Activated CD4-positive, alpha-beta memory T cell treated with anti-CD3 and anti-CD28 coated beads for 36 hours (primary cell): ENCODE measurements at regions not wholly inside any gene's neighbourhood (a gene's known extent, or its start where the extent isn't known, plus 50 kb on each side); places are given as distances from the start of the nearest gene placed in this dataset.
"Not testable (repeated sequence)": the region's sequence is repeated elsewhere in the genome, so short reads cannot be mapped to it uniquely, and the experiment has no call there.

Source experiments
- CTCF ChIA-PET: fragments of 350-600 bp; sonication (Branson Sonifier 250); formaldehyde crosslinking; loops from one replicate; lab custom pipeline; 2021; ENCODE audit warnings: antibody characterized with exemption, inconsistent platforms; lab: Charles Lee
- POLR2A ChIA-PET: fragments of 350-600 bp; sonication (Branson Sonifier 250); formaldehyde crosslinking; loops from one replicate; lab custom pipeline; 2021; ENCODE audit warnings: antibody characterized with exemption; lab: Charles Lee
- DNase-seq: peaks from one replicate; pipeline ENCODE4 v3.0.0-alpha.2; 2020
- H3K27ac Mint-ChIP-seq: one replicate; pipeline ENCODE4 v1.8.0; 2021; ENCODE audit warnings: mixed read lengths
- H3K27me3 Mint-ChIP-seq: one replicate; pipeline ENCODE4 v1.8.0; 2021; ENCODE audit warnings: mixed read lengths
- H3K36me3 Mint-ChIP-seq: one replicate; pipeline ENCODE4 v1.8.0; 2021; ENCODE audit warnings: mixed read lengths
- H3K4me1 Mint-ChIP-seq: one replicate; pipeline ENCODE4 v1.8.0; 2021; ENCODE audit warnings: low read depth, mixed read lengths
- H3K4me3 Mint-ChIP-seq: one replicate; pipeline ENCODE4 v1.8.0; 2021; ENCODE audit warnings: mild to moderate bottlenecking, mixed read lengths
- H3K9me3 Mint-ChIP-seq: one replicate; pipeline ENCODE4 v1.8.0; 2021; ENCODE audit warnings: mixed read lengths
- intact Hi-C: fragments of 100-400 bp; cut with micrococcal nuclease; formaldehyde crosslinking; loops from one replicate; pipeline ENCODE4 v1.15.1; 2023

DNA sequence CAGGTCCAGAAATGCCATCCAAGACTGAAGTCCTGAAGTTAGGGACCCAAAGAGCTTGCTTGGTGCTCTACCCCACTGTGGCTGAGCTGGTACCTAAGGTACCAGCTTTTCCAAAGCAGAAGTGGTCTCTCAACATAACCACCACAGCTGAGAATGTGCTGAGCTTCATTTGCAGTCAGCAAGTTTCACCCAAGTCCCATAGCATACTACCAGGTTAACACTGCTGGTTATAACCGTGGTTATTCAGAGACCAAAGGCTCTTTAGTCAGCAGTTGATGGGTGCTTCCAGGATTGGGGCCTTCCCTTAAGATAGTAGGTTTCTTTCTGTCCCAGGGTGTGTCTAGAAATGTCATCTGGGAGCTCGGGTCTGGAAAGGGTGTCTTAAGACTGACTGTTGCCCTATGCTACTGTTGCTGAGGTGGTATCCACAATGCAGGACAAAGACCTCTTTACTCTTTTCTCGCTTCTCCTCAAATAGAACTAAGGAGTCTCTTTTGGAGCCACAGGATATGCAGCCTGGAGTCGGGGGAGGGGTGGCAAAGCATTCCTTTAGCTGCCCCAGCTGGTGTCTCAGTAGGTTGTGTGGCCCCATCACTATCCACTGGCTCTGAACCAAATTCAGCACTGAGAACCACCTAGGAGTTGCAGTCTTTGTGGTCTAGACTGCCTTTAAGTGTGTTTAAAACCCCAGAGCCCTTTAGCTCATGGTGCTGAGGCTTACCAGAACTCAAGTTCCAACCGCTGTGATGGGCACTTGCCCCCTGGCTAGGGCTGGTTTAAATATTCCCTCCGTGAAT lies 354.9 kb upstream of the SEMA3C start:
- H3K27me3 Mint-ChIP-seq = no peaks in the 10 kb centered on the region
- no peak overlapping the region for H3K4me3 Mint-ChIP-seq
- DNase-seq = no peak
- H3K9me3 Mint-ChIP-seq = peaks cover 29% of the 10 kb centered on the region
- CTCF ChIA-PET = no interaction called here
- H3K36me3 Mint-ChIP-seq = no peaks in the 10 kb centered on the region
- intact Hi-C loops = no loop called here
- no peaks in the 10 kb centered on the region for H3K4me1 Mint-ChIP-seq
- H3K27ac Mint-ChIP-seq = no peak overlapping the region
- POLR2A ChIA-PET = no interaction called here

DNA sequence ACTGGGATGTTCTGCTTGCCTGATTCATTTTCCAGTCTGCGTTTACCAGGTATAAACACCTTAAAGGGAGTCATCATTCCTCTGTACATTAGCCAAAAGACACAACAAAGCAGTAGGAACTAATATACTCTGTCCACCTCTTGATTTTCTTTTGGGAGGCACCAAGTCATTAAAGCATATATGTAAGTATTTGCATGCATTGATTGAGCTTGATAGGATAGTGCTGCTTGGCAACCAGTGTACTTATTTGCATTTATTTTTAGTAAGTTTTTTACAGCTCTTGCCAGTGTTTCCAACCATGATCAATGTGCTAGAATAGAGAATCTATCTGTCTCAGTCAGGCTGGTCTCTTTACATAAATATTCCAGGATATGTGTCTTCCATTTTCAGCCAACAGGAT lies 353.3 kb upstream of the SEMA3C start:
- Mint-ChIP-seq H3K4me3 (no peak overlapping the region), H3K36me3 (no peaks in the 10 kb centered on the region), H3K4me1 (no peaks in the 10 kb centered on the region), H3K27me3 (no peaks in the 10 kb centered on the region), H3K27ac (no peak overlapping the region), H3K9me3 (peaks cover 24% of the 10 kb centered on the region)
- POLR2A ChIA-PET = no interaction called here
- intact Hi-C loops = no loop called here
- CTCF ChIA-PET = no interaction called here
- DNase-seq = no peak

DNA sequence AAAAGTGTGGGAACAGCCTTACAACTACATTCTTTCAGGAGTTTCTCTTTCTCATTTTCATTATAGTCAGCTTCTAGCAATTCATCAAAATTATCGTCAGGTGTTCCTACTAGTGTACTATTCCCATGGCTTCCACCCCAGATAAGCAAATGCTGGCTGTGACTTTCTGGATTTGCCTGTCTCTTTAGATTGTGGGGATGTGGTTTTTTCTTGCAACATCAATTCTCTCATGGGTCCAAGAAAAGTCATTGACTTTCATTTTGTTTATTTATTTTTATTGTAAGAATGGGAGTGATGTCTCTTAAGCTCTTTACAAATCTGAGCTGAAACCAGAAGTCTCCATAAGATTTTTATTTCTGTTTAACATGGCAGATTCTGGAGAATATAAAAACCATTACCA lies 349.7 kb upstream of the SEMA3C start:
- H3K4me3 Mint-ChIP-seq = no peak overlapping the region
- H3K27me3 Mint-ChIP-seq = no peaks in the 10 kb centered on the region
- peaks cover 5% of the 10 kb centered on the region for H3K9me3 Mint-ChIP-seq
- no peak for DNase-seq
- no peaks in the 10 kb centered on the region for H3K4me1 Mint-ChIP-seq
- H3K27ac Mint-ChIP-seq = no peak overlapping the region
- ChIA-PET POLR2A (no interaction called here), CTCF (no interaction called here)
- intact Hi-C loops = no loop called here
- H3K36me3 Mint-ChIP-seq = no peaks in the 10 kb centered on the region

DNA sequence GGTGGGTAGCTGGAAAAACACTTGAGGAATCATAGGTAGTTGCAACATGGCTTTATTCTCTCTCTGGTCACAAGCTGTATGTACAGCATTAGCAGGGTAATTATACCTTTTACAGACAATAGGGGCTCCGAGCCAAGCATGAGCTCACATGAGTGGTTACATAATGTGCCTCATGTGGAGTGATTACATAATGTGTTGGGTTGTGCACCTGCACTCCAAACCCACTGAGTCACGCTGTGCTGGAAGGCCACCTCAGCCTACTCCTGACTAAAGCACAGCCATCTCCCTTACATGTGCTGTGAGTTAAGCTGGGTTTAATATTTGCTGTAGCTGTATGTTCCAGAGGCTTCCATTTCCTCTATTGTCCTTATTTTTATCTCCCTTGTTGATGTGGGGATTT lies 348.7 kb upstream of the SEMA3C start:
- intact Hi-C loops = no loop called here
- ChIA-PET CTCF (no interaction called here), POLR2A (no interaction called here)
- no peak overlapping the region for H3K27ac Mint-ChIP-seq
- no peaks in the 10 kb centered on the region for H3K27me3 Mint-ChIP-seq
- no peak overlapping the region for H3K4me3 Mint-ChIP-seq
- peaks cover 5% of the 10 kb centered on the region for H3K9me3 Mint-ChIP-seq
- no peak for DNase-seq
- no peaks in the 10 kb centered on the region for H3K4me1 Mint-ChIP-seq
- H3K36me3 Mint-ChIP-seq = no peaks in the 10 kb centered on the region

DNA sequence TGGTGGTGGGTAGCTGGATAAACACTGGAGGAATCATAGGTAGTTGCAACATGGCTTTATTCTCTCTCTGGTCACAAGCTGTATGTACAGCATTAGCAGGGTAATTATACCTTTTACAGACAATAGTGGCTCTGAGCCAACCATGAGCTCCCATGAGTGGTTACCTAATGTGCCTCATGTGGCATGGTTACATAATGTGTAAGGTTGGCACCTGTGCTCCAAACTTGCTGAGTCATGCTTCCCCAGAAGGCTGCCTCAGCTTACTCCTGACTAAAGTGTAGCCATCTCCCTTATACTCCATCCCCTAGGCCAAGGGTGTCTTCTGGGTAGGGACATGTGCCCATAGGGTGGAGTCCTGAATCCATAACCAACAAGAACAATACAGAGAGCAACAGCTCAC lies 345.3 kb upstream of the SEMA3C start:
- DNase-seq = no peak
- Mint-ChIP-seq H3K9me3 (peaks cover 21% of the 10 kb centered on the region), H3K36me3 (no peaks in the 10 kb centered on the region), H3K27ac (no peak overlapping the region), H3K27me3 (no peaks in the 10 kb centered on the region), H3K4me1 (no peaks in the 10 kb centered on the region), H3K4me3 (no peak overlapping the region)
- POLR2A ChIA-PET = no interaction called here
- intact Hi-C loops = no loop called here
- CTCF ChIA-PET = no interaction called here

DNA sequence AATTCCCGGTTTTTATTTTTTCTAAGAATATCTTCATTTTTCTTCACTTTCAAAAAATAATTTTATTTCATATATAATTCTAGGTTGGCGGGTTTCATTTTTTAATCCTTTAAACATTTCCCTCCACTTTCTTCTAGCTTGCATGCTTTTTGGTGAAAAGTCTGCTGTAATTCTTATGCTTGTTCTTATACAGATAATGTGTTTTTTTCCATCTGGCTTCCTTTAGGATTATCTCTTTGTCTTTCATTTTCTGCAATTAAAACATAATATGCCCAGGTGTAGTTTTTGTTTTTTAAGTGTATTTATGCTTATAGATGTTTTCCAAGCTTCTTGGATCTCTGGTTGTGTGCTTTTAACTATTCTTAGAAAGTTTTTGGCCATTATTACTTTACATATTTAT lies 341.3 kb upstream of the SEMA3C start:
- Mint-ChIP-seq H3K4me3 (no peak overlapping the region), H3K36me3 (no peaks in the 10 kb centered on the region), H3K4me1 (no peaks in the 10 kb centered on the region), H3K9me3 (peaks cover 28% of the 10 kb centered on the region), H3K27me3 (no peaks in the 10 kb centered on the region), H3K27ac (no peak overlapping the region)
- POLR2A ChIA-PET = no interaction called here
- DNase-seq = no peak
- CTCF ChIA-PET = no interaction called here
- intact Hi-C loops = no loop called here

DNA sequence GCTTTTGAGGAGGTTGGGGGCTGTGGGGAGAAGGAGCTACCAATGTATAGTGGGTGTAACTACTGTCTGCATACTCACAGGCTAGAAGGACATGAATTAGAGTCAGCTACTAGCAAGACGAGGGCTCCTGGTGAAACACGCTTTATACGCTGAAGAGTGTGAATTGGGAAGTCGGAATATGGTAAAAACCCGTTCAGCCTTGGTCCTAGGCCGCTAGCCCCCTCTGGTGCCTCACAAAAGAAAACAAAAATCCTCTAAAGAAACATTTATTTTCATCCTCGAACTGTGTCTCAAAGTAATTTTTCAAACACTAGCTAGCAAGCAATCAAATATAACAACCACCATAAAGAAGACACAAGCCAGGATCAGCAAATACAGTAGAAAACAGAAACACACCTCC lies 338.1 kb upstream of the SEMA3C start:
- peaks cover 30% of the 10 kb centered on the region for H3K9me3 Mint-ChIP-seq
- H3K4me3 Mint-ChIP-seq = no peak overlapping the region
- H3K36me3 Mint-ChIP-seq = no peaks in the 10 kb centered on the region
- no peak for DNase-seq
- ChIA-PET POLR2A (no interaction called here), CTCF (no interaction called here)
- no peak overlapping the region for H3K27ac Mint-ChIP-seq
- no peaks in the 10 kb centered on the region for H3K4me1 Mint-ChIP-seq
- intact Hi-C loops = no loop called here
- H3K27me3 Mint-ChIP-seq = no peaks in the 10 kb centered on the region

DNA sequence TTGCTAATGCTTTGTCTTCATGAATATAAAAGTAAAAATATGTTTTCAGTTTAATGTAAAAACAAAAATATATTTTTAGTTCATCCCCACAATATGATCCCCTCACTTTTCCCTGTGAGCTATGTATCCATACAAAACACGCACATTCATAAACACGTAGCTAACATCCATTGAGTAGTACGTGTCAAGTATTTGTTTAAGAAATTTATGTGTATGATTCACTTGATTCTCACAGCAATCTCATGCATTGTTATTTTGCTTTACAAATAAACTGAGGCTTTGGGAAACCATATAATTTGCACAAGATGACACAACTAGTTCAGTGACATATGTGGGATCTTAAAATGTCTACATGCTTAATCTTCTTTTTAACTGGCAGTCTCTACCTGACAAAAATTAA lies 329.6 kb upstream of the SEMA3C start:
- ChIA-PET POLR2A (no interaction called here), CTCF (no interaction called here)
- peaks cover 12% of the 10 kb centered on the region for H3K9me3 Mint-ChIP-seq
- H3K36me3 Mint-ChIP-seq = no peaks in the 10 kb centered on the region
- intact Hi-C loops = no loop called here
- H3K27ac Mint-ChIP-seq = no peak overlapping the region
- no peaks in the 10 kb centered on the region for H3K27me3 Mint-ChIP-seq
- no peak overlapping the region for H3K4me3 Mint-ChIP-seq
- no peak for DNase-seq
- H3K4me1 Mint-ChIP-seq = no peaks in the 10 kb centered on the region

DNA sequence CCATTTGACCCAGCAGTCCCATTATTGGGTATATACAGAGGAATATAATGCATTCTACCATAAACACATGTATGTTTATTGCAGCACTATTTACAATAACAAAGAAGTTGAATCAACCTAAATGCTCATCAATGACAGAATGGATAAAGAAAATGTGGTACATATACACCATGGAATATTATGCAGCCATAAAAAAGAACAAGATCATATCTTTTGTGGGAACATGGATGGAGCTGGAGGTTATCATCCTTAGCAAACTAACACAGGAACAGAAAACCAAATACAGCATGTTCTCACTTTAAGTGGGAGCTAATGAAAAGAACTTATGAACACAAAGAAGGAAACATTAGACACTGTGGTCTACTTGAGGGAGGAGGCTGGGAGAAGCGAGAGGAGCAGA lies 328.5 kb upstream of the SEMA3C start:
- DNase-seq, H3K27me3 Mint-ChIP-seq, H3K4me3 Mint-ChIP-seq, CTCF ChIA-PET, H3K4me1 Mint-ChIP-seq, intact Hi-C loops, H3K36me3 Mint-ChIP-seq, H3K27ac Mint-ChIP-seq, POLR2A ChIA-PET: not testable (repeated sequence)
- peaks cover 12% of the 10 kb centered on the region for H3K9me3 Mint-ChIP-seq

DNA sequence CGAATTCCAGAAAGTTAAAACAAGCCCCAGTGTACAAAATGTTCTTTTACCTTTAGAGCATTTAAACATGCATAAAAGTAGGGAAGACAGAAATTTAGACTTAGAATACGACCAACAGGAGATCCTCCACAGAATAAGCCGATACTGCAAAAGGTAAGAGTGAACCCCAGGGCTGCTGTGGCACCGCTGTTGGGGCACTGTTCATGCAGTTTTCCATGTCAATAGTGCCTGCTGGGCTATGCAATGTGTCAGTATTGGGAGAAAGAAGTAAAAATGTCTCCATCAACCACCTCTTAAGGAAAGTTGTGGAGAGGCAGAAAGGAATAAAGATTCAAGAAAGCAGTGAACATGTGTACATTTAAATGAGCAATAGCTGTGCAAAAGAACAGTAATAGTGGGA lies 326.5 kb upstream of the SEMA3C start:
- Mint-ChIP-seq H3K27me3 (no peaks in the 10 kb centered on the region), H3K4me3 (no peak overlapping the region), H3K36me3 (no peaks in the 10 kb centered on the region), H3K9me3 (peaks cover 12% of the 10 kb centered on the region), H3K4me1 (no peaks in the 10 kb centered on the region), H3K27ac (no peak overlapping the region)
- CTCF ChIA-PET = no interaction called here
- POLR2A ChIA-PET = no interaction called here
- intact Hi-C loops = no loop called here
- no peak for DNase-seq

DNA sequence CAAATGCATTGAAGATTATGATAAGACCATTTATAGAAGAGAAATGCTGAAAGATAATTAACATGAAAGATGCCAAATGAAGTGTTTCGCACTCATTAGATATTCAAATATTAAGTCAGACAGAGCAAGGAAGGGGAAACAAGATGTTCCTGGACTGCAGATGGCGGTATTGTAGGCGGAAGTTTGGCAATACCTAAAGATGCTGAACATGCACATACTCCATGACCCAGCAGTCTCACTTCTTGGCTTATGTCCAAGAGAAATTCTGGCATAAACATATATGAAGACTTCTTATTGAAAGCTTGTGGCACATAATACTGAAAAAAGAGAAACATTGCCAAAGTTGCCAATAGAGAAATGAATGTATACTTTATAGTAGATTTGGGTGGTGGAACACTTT lies 325.4 kb upstream of the SEMA3C start:
- no peaks in the 10 kb centered on the region for H3K4me1 Mint-ChIP-seq
- no peak for DNase-seq
- H3K9me3 Mint-ChIP-seq = peaks cover 12% of the 10 kb centered on the region
- CTCF ChIA-PET = no interaction called here
- intact Hi-C loops = no loop called here
- POLR2A ChIA-PET = no interaction called here
- no peak overlapping the region for H3K27ac Mint-ChIP-seq
- H3K4me3 Mint-ChIP-seq = no peak overlapping the region
- H3K27me3 Mint-ChIP-seq = no peaks in the 10 kb centered on the region
- H3K36me3 Mint-ChIP-seq = no peaks in the 10 kb centered on the region

DNA sequence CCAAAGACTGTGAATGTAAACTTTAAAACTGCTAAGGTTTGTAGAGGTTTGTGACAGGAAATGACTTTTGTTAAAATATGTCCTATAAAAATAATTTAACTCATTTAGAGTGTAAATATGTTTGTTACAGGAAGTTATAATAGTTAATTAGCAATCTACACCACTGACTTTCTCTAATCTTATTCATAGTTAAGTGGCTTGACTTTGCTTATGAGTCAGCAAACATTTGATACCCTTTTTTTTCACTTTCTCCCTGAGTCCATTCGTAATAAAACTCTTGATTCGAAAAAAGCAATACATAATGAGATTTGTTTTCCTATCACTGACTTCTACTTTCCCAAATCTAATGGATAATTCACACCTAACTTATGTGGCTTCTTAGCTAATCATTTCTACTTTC lies 317.7 kb upstream of the SEMA3C start:
- ChIA-PET POLR2A (no interaction called here), CTCF (no interaction called here)
- peaks cover 6% of the 10 kb centered on the region for H3K9me3 Mint-ChIP-seq
- intact Hi-C loops = no loop called here
- H3K27ac Mint-ChIP-seq = no peak overlapping the region
- no peak overlapping the region for H3K4me3 Mint-ChIP-seq
- H3K36me3 Mint-ChIP-seq = no peaks in the 10 kb centered on the region
- no peaks in the 10 kb centered on the region for H3K27me3 Mint-ChIP-seq
- DNase-seq = no peak
- no peaks in the 10 kb centered on the region for H3K4me1 Mint-ChIP-seq

DNA sequence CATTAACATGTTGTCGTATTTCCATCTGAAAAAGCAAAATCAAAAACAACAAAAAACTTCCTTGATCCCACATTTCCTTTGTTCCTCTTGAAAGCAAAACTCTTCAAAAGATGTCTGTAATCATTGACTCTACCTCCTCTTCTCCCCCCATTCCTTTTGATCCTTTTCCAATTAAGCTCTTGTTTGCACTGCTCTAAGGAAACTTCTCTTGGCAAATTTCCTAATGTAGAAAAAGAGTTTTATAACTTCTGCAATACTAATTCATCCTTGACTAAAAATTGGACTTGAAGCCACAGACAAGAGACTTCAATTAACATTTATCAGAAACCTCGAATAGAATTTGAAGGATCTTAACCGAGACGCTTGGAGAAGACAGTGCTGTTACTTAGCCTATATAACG lies 317.1 kb upstream of the SEMA3C start:
- CTCF ChIA-PET = no interaction called here
- DNase-seq = no peak

More for the DNA sequence above, 317.1 kb upstream of the SEMA3C start:
- Mint-ChIP-seq H3K27me3 (no peaks in the 10 kb centered on the region), H3K4me3 (no peak overlapping the region), H3K36me3 (no peaks in the 10 kb centered on the region), H3K4me1 (no peaks in the 10 kb centered on the region), H3K27ac (no peak overlapping the region), H3K9me3 (peaks cover 6% of the 10 kb centered on the region)
- POLR2A ChIA-PET = no interaction called here
- intact Hi-C loops = no loop called here
